ENCODE measurements at regions not wholly inside any gene's neighbourhood (a gene's known extent, or its start where the extent isn't known, plus 50 kb on each side); places are given as distances from the start of the nearest gene placed in this dataset.

GRCh38 chr2:65868177-65868576 lies 435.8 kb upstream of the SPRED2 start:
- POLR2A ChIA-PET, result no interaction called here
- CTCF ChIA-PET, result no interaction called here

- ChIA-PET POLR2A (no interaction called here), CTCF (no interaction called here)
Observed at GRCh38 chr2:65867446-65867845, 435.0 kb upstream of the SPRED2 start.

GRCh38 chr2:65866148-65866547 lies 433.7 kb upstream of the SPRED2 start:
- ChIA-PET CTCF (no interaction called here), POLR2A (no interaction called here)

- POLR2A ChIA-PET, result no interaction called here
- CTCF ChIA-PET, result no interaction called here
Observed at GRCh38 chr2:65864619-65865018, 432.2 kb upstream of the SPRED2 start.

GRCh38 chr2:65863713-65864112 lies 431.3 kb upstream of the SPRED2 start:
- CTCF ChIA-PET, result no interaction called here
- POLR2A ChIA-PET, result no interaction called here

- POLR2A ChIA-PET, result no interaction called here
- CTCF ChIA-PET, result no interaction called here
Observed at GRCh38 chr2:65856928-65857327, 424.5 kb upstream of the SPRED2 start.

- ChIA-PET CTCF (no interaction called here), POLR2A (no interaction called here)
Observed at GRCh38 chr2:65856423-65856822, 424.0 kb upstream of the SPRED2 start.

GRCh38 chr2:65850695-65851094 lies 418.3 kb upstream of the SPRED2 start:
- ChIA-PET POLR2A (no interaction called here), CTCF (no interaction called here)

- POLR2A ChIA-PET, result no interaction called here
Observed at GRCh38 chr2:65846989-65847678, 414.7 kb upstream of the SPRED2 start.

GRCh38 chr2:65845442-65846182 lies 413.2 kb upstream of the SPRED2 start:
- CTCF ChIA-PET, result no interaction called here
- POLR2A ChIA-PET, result interaction anchor here (0.6 kb wide), 1 partner anchor 215 kb away, joined by 3 read pairs; no protein-coding TSS in a partner anchor

More at GRCh38 chr2:65846989-65847678, 414.7 kb upstream of the SPRED2 start:
- CTCF ChIA-PET, result no interaction called here

- ChIA-PET CTCF (no interaction called here), POLR2A (no interaction called here)
Observed at GRCh38 chr2:65842104-65842503, 409.7 kb upstream of the SPRED2 start.

- CTCF ChIA-PET, result no interaction called here
- POLR2A ChIA-PET, result no interaction called here
Observed at GRCh38 chr2:65835975-65836549, 403.7 kb upstream of the SPRED2 start.

- ChIA-PET POLR2A (no interaction called here), CTCF (no interaction called here)
Observed at GRCh38 chr2:65834771-65835475, 402.5 kb upstream of the SPRED2 start.

- CTCF ChIA-PET, result no interaction called here
- POLR2A ChIA-PET, result no interaction called here
Observed at GRCh38 chr2:65834062-65834461, 401.7 kb upstream of the SPRED2 start.

- ChIA-PET CTCF (no interaction called here), POLR2A (no interaction called here)
Observed at GRCh38 chr2:65831509-65831908, 399.1 kb upstream of the SPRED2 start.

- POLR2A ChIA-PET, result no interaction called here
- CTCF ChIA-PET, result interaction anchor here (1.0 kb wide), 1 partner anchor 12 kb away, joined by 4 read pairs; no protein-coding TSS in a partner anchor
Observed at GRCh38 chr2:65826567-65826966, 394.2 kb upstream of the SPRED2 start.

GRCh38 chr2:65823511-65823910 lies 391.1 kb upstream of the SPRED2 start:
- ChIA-PET CTCF (no interaction called here), POLR2A (no interaction called here)

GRCh38 chr2:65820454-65820853 lies 388.1 kb upstream of the SPRED2 start:
- CTCF ChIA-PET, result no interaction called here
- POLR2A ChIA-PET, result no interaction called here

GRCh38 chr2:65819963-65820362 lies 387.6 kb upstream of the SPRED2 start:
- ChIA-PET POLR2A (no interaction called here), CTCF (no interaction called here)

GRCh38 chr2:65818873-65819451 lies 386.6 kb upstream of the SPRED2 start:
- CTCF ChIA-PET, result no interaction called here
- POLR2A ChIA-PET, result no interaction called here

All from activated CD8-positive, alpha-beta memory T cell treated with anti-CD3 and anti-CD28 coated beads for 36 hours (primary cell).